ENCODE measurements at regions not wholly inside any gene's neighbourhood (a gene's known extent, or its start where the extent isn't known, plus 50 kb on each side); places are given as distances from the start of the nearest gene placed in this dataset.

DNA sequence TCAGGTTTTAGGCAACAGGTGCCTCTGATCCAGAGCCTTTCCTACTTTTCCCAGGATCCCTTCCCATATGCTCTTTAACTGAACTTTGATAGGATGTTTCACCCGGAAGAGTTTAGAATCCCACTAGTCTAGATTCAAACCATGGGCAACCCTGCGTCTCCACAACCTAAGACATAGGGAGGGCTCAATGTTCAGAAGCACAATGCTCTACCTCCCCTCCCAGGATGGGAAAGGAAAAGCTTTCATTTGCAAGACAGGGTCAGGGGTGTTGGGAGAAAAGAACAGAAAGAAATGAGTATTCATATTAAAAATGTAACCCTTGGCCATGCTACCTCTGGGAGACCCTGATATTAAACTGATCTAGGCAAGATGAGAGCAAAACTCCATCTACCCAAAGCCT lies 230.4 kb downstream of the MREG start:
- TF ChIP-seq, protein P1, sequence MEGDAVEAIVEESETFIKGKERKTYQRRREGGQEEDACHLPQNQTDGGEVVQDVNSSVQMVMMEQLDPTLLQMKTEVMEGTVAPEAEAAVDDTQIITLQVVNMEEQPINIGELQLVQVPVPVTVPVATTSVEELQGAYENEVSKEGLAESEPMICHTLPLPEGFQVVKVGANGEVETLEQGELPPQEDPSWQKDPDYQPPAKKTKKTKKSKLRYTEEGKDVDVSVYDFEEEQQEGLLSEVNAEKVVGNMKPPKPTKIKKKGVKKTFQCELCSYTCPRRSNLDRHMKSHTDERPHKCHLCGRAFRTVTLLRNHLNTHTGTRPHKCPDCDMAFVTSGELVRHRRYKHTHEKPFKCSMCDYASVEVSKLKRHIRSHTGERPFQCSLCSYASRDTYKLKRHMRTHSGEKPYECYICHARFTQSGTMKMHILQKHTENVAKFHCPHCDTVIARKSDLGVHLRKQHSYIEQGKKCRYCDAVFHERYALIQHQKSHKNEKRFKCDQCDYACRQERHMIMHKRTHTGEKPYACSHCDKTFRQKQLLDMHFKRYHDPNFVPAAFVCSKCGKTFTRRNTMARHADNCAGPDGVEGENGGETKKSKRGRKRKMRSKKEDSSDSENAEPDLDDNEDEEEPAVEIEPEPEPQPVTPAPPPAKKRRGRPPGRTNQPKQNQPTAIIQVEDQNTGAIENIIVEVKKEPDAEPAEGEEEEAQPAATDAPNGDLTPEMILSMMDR (IDR thresholded peaks at IDR 0.05; ENCODE audit: low read length) = no peak
- TF ChIP-seq EZH2 (IDR thresholded peaks at IDR 0.05; ENCODE audit: borderline replicate concordance, low read length) = no peak
